GM18909 (cell line): ENCODE measurements at regions not wholly inside any gene's neighbourhood (a gene's known extent, or its start where the extent isn't known, plus 50 kb on each side); places are given as distances from the start of the nearest gene placed in this dataset.

Source experiments
- ATAC-seq: cut with Tn5 transposase; IDR thresholded peaks from one replicate; pipeline ENCODE4 v1.9.1; 2021; ENCODE audit warnings: mild to moderate bottlenecking; ENCODE audit not compliant: unreplicated experiment, poor library complexity

DNA sequence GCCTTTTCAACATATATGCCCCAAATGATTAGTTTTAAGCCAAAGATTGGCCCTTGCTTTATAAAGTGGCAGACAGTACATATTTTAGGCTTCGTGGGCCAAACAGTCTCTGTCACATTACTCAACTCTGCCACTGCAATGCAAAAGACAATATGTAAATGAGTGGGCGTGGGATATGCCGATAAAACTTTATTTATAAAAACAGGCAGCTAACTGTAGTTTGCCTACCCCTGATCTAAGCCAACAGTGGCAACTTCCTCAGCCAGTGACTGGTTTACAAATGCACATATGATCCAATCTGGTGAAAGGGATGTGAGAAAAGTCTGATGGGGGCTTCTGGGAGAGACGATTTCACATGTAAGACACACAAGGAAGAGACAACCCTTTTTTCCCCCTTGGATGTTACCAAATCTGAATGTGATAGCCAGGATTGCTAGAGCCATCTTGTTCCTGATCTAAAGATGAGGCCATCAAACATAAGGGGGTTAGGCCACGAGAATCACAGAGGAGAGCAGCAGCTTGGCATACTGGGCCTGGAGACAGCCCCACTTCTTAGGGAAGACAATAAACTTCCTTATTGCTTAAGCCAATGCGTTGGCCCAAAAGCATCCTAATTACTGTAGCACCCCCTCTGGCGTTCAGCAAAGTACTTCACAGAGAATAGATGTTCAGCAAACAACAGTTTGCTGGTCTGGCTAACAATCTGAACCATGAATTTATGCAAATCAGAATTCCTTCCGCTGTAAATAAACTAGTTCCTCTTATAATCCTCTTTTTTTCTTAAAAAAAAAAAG, 75.2 kb upstream of the TMCC3 start:
- no peak for ATAC-seq

GRCh38 chr12:94722664-94723063, 72.3 kb upstream of the TMCC3 start:
- no peak for ATAC-seq

GRCh38 chr12:94721173-94721572, 70.8 kb upstream of the TMCC3 start:
- peak; percentile 93 for ATAC-seq

GRCh38 chr12:94718114-94718513, 67.8 kb upstream of the TMCC3 start:
- ATAC-seq: no peak

DNA sequence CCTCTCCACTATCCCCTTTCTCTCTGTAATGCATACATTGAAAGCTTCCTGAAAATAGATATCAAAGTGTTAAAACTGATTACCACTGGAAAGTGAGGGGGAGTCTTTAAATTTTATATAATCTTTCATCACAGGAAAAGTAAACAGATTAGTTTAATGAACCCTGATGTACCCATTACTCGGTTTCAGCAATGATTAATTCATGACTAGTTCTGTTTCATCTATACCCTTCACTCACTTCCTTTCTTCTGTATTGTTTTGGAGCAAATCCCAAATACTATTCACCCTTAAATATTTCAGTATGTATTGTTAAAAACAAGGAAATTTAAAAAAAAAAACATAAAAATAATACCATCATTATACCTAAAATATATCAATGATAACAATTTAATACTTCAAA, 67.3 kb upstream of the TMCC3 start:
- no peak for ATAC-seq

GRCh38 chr12:94717108-94717507, 66.8 kb upstream of the TMCC3 start:
- no peak for ATAC-seq

GRCh38 chr12:94716339-94716738, 66.0 kb upstream of the TMCC3 start:
- no peak for ATAC-seq

- no peak for ATAC-seq
These were observed 64.2 kb upstream of the TMCC3 start for GRCh38 chr12:94714378-94715114.

DNA sequence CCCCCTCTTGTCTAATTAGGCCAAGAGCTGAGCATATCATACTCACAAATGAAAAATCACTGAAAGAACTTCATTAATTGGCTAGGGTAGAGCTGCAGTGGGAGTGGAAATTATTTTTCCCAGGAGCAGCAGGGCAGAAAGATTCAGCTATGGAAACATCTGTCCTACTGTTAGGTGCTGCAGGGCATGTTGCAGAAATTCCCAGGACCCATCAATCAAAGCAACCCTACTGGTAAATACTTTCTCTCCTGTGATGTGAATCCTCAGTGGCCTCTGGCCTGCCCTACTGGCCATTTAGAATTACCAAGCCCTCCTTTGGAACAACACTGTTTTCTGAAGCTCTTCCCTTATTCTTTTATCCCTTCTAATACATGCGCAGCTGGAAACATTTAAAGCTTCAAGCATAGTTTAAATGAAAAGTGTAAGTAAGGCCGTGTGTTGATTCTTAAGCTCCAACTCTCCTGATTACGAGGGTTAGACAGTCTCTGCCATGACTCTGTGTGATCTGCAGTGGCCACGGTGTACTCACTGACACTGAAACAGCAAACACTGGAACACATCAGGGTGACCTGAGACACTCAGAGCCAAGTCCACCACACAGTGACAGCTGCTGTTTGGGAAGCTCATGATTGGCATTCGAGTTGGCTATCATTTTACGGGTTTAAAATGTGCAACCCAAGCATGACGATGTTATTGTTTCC, 62.6 kb upstream of the TMCC3 start:
- ATAC-seq: no peak

DNA sequence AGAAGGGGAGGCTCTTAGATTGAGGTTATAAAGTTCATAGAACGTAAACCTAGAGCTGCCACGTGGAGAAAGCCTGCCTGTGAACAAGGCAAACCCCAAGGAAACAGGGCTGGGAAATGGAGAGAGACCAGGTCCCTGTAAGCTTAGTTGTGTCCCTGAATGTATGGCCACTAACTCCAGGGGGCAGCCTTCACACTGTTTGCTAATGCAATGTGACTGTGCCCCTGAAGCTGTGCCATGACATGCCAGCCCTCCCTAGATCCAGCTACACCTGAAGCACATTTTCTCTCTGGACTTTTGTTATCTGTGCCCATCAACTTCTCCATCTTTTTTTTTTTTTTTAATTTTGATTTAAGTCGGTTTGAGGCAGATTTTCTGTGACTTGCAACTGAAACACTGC, 60.6 kb upstream of the TMCC3 start:
- ATAC-seq: peak; percentile 42

DNA sequence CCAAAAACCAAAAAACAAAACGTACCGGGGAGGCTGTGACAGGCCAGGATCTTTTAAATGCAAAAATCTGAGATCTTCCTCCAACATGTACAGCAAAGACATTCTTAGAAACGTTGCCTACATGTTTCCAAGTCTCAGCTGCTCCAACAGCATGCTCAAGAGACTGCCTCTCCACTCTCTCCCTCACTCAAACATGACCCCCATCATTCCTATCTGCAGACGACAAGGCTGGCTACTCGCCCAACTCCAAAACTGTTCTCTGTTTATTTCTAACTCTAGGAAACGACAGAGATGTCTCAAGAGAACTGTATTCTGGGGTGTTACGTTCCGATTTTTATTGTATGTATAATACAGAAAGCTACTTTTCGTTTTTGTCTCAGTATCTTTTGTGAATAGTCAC, 57.5 kb upstream of the TMCC3 start:
- ATAC-seq: no peak

DNA sequence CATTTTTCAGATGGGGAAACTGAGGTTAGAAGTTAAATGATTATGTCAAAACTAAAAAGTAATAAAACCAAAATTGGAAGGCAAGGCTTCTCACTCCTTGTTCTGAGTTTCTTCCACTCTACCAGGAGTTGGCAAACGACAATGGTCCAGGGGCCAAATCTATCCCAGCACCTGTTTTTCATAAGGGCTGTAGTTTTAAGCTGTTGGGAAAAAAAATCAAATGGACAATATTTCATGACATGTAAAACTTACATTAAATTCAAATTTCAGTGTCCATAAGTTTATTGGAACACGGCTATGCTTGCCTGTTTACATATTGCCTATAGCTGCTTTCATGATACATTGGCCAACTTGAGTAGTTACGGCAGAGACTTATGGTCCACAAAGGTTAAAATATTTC, 56.7 kb upstream of the TMCC3 start:
- no peak for ATAC-seq

- ATAC-seq: peak; percentile 78
These were observed 55.9 kb upstream of the TMCC3 start for GRCh38 chr12:94706250-94706661.

DNA sequence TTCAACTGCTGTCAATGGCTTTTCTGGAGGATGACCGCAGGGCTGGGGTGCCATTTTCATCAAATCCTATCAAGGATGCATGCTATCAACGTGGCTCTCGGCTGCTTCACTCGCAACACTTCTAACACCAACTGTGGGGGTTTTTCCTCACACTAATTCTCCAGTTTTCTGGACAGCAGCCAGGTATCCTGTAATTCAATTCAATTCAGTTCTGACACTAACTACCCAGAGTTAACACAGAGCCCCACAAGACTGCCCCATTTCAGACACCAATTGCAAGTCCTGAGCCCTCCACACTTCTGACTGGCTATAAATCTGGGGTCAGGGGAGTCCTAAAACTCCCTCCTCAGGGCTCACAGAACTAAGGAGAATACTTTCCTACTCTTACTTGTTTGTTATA, 55.3 kb upstream of the TMCC3 start:
- ATAC-seq: no peak

DNA sequence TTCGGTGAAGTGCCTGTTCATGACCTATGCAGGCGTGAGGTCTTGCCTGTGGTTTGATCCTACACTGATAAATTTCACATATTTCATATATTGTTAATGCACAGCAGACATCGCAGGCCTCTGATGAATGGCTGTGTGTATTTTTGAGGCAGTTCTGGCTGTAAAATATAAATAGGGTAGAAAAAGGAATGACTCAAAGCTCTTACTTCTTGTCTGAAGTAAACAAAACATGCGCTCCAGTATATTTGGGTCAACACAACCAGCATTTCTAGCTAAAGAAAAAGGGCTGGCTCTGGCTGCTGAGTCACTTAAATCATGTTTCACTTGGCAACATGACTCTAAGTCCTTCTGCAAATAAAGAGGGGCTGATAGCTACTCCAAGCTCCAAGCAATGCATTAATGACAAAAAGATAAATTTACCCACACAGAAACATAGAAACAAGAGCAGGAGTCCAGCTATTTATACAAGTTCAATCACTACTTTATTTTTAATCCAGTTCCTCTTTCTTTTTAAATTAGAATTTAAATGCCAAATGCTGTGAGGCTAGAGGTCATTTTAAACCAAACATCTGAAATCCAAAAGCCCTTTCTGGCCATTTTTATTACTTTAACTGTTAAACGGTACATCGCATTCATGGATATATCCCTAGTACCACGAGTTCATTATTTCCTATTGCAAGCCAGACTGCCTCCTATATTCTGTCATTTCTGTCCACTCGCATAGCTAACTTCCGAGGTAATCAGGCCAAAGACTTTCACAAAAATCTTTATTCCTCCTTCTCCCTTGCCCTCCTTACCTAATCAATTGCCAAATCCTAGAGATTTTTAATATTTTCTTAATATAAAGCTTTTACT, 54.3 kb upstream of the TMCC3 start:
- no peak for ATAC-seq

DNA sequence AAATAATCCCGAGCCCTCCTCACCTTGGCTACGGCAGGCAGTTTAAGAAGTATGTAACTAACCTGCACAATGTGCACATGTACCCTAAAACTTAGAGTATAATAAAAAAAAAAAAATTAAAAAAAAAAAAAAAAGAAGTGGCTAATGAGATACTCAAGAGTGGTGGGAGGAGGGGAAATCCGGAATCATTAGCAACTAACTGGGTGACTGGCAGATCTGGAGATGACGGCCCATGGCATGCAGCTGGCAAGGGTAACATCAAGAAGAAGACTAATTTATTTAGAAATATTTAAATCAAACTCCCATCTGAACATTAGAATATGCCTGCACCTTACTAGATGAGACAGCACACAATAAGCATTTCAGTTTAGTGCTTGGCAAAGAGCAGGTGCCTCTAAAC, 52.3 kb upstream of the TMCC3 start:
- no peak for ATAC-seq

GRCh38 chr12:94701711-94702110, 51.4 kb upstream of the TMCC3 start:
- no peak for ATAC-seq

DNA sequence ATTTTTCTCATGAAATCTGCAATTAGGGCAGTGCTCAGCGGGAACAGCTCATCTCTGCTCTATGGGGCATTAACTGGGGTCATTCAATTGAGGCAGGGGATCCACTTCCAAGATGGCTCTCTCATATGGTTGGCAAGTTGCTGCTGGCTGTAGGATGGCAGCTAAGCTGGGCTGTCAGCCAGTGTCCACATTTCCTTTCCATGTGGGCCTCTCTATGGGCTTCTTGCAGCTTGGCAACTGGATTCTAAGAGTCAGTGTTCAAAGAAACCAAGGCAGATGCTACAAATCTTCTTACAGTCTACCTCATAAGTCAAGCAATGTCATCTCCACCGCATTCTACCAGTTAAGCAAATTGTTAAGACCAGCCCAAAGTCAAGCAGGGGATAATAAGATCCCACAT, 50.3 kb upstream of the TMCC3 start:
- ATAC-seq: no peak
